AG10803 (cell line): ENCODE measurements at regions not wholly inside any gene's neighbourhood (a gene's known extent, or its start where the extent isn't known, plus 50 kb on each side); places are given as distances from the start of the nearest gene placed in this dataset.

Experiments
- DNase-seq: peaks from one replicate; pipeline ENCODE4 v3.0.0; 2010; ENCODE audit warnings: low read depth
- H3K4me3 ChIP-seq: 2 replicates; pipeline ENCODE4 v1.5.1; 2011; ENCODE audit warnings: mild to moderate bottlenecking, low read length, control low read depth
- TF ChIP-seq, protein P1 (sequence below): conservative IDR thresholded peaks from 2 replicates; pipeline ENCODE4 v1.5.1; 2011; ENCODE audit warnings: mild to moderate bottlenecking, low read length, control low read depth, inconsistent platforms

DNA sequence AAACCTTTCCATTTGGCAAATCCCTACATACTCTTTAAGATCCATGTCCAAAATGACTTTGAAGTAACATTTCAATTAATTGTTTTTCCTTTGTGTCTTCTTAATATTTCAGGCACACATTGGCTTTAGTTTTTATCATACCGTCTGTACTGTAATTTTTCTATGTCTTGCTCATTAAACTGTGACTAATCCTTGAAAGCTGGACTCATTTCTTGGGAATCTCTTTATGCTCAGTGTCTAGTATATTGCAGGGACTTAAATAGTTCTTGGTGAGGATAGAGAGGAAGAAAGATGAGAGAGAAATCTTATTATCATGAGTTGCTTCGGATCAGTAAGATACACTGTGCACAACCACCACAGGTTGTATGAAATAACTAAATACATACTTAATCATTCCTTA is 448.3 kb upstream of the ST6GAL2 start:
- TF ChIP-seq, protein P1, sequence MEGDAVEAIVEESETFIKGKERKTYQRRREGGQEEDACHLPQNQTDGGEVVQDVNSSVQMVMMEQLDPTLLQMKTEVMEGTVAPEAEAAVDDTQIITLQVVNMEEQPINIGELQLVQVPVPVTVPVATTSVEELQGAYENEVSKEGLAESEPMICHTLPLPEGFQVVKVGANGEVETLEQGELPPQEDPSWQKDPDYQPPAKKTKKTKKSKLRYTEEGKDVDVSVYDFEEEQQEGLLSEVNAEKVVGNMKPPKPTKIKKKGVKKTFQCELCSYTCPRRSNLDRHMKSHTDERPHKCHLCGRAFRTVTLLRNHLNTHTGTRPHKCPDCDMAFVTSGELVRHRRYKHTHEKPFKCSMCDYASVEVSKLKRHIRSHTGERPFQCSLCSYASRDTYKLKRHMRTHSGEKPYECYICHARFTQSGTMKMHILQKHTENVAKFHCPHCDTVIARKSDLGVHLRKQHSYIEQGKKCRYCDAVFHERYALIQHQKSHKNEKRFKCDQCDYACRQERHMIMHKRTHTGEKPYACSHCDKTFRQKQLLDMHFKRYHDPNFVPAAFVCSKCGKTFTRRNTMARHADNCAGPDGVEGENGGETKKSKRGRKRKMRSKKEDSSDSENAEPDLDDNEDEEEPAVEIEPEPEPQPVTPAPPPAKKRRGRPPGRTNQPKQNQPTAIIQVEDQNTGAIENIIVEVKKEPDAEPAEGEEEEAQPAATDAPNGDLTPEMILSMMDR, result no peak
- DNase-seq, result peak; percentile 29

DNA sequence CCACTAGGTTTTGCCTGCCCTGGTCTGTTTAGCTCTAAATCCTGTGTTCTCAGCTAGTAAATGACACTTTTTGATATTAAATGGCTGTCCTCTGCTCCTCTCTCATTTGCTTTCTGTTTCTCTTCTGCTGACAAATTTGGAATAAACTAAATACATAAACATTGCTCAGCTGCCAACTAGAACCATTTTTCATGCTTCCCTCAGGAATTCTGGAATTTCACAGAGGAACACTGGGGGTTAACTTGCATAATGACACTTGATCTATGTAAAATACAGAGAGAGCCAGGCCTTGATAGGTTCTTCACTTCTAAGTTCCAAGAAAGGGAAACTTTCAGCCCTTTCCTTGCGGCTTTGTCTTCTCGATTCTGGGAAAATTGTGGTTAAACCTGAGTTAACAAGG is 450.6 kb upstream of the ST6GAL2 start:
- DNase-seq, result peak; percentile 3
- H3K4me3 ChIP-seq, result no peak overlapping the region

More for the DNA sequence above, 448.3 kb upstream of the ST6GAL2 start:
- H3K4me3 ChIP-seq, result no peak overlapping the region

DNA sequence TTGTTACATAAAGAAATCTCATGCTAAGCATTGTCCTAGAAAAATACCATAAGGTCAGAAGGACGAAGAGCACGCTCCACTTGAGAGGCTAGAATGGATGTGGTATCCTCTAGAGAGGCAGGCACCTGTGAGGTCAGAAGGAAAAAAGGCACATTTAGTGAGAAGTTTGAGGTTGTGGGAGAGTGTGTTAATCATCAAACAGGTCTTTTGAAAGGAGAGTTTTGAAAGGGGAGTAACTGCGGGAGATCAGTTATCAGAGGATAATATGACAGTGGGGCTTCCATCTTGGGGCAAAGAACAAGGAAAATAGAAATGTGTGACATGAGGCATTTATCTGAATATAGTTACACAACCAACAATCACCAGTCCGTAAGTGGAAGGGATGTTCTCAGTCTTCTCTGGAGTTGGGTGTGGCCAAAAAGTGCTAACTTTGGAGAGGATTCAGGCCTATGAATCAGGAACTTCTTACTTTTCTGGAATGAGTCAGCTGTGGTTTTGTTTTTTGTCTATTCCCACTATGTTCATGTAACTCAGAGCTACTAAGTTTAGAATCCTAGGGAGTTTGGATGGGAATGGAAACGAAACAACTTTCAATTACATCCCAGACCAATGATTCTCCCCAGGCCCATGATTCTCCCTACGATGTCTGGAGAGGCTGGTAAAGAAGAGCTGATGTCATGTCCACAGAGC is 451.4 kb upstream of the ST6GAL2 start:
- TF ChIP-seq, protein P1, result no peak
- no peak overlapping the region for H3K4me3 ChIP-seq
- peak; percentile 76 for DNase-seq

More for the DNA sequence above, 450.6 kb upstream of the ST6GAL2 start:
- TF ChIP-seq, protein P1, result no peak

DNA sequence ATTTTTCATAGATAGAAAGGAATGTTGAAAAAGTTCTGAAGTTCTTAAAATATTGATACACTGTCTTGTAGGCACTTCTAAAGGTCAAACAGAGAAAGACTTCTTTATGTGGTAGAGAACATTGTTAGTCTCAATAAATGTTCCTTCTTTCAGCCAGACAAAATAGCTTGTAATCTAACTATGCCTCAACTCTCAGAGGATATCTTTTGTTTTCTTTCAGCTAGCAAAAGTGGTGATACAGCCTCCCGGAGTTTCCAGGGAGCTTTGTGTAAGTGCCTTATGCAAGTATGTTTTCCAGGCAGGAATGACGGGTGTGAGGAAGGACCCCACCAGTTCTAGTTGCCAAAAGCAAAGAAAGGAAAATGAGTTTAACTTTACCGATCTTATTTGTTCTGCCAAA is 452.1 kb upstream of the ST6GAL2 start:
- TF ChIP-seq, protein P1, result no peak
- H3K4me3 ChIP-seq, result no peak overlapping the region
- DNase-seq, result no peak

DNA sequence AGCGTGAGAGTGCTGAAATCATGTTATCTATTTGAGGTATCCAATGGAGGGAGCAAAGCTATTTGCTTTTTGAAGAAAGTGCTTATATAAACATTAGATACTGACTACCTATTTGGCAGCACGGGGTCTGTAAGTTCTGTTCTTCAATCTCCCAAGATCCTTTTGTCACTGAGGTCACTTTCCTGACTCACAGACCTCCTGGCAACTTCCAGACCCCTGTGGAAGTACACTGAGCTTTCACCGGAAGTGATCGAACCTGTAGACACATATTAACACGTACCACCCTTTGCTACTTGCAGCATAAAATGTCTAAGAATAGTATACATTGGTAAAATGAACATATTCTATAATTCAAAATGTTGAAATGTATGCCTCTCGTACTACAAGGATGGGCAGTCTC is 452.6 kb upstream of the ST6GAL2 start:
- no peak for DNase-seq
- TF ChIP-seq, protein P1, result no peak
- no peak overlapping the region for H3K4me3 ChIP-seq

DNA sequence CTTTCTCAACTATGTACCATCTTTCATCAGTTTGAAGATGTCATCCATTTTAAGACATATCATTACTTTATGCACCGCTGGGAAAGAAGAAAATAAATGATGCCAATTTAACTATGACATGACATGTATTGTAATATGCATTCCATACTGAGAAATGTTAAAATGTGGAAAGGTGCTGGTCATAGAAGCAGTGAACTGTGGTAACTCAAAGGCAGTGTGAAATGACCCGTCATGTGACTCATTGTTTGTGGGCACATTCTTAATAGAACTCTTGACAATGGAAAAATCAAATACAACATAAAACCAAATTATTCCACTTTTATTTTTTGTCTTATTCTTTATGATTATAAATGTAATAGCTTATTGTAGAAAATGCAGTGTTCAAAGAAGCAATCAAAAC is 455.0 kb upstream of the ST6GAL2 start:
- DNase-seq, result no peak

DNA sequence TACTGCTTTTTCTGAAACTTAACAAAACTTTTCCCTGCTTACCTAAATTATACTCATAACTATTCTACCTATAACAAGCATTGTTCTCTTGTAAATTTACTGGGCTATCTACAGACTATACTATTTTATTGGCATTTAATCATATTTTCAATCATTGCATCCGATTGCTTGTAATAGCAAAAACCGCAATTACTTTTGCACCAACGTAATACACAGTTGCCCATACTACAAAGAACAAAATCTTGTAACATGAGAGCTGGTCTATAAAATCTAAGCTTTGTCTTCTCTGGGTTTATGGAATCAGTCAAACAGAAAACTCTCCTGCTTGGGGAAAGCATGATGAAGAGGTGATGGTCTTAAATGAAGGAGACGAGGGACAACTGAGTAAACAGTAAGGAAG is 463.4 kb upstream of the ST6GAL2 start:
- no peak for DNase-seq
- no peak overlapping the region for H3K4me3 ChIP-seq
- TF ChIP-seq, protein P1, result no peak

More for the DNA sequence above, 455.0 kb upstream of the ST6GAL2 start:
- no peak overlapping the region for H3K4me3 ChIP-seq
- TF ChIP-seq, protein P1, result no peak
